Stimulated activated CD4-positive, alpha-beta T cell treated with anti-CD3 and anti-CD28 coated beads, Interleukin-15, amount 100 ng/mL, for 1 hour (primary cell): ENCODE measurements at regions not wholly inside any gene's neighbourhood (a gene's known extent, or its start where the extent isn't known, plus 50 kb on each side); places are given as distances from the start of the nearest gene placed in this dataset.

ENCODE experiments used
- DNase-seq, 2 donors: peaks; one replicate each; pipeline ENCODE4 v3.0.0-alpha.2; 2020; ENCODE audit warnings: low read depth in 1 of 2, low spot score in 1 of 2

DNA sequence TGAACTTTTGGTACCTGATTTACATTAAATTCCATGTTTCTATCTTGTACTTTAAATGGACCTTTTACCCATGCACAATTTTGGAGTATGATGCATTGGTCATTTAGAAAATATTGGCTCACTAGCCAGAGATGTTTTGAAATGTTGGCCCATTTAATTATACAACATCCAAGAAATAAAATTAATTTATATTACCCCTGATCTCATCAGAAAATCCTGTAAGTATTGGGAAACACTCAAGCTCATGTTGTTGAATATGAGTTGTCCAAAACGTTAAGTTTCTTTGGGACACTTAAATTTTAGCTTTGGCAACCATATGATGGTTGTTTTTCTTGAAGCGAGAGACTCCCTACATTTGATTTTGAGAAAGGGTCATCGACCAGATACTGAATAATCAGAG is 492.7 kb downstream of the RPS24 start:
- no peak for DNase-seq

DNA sequence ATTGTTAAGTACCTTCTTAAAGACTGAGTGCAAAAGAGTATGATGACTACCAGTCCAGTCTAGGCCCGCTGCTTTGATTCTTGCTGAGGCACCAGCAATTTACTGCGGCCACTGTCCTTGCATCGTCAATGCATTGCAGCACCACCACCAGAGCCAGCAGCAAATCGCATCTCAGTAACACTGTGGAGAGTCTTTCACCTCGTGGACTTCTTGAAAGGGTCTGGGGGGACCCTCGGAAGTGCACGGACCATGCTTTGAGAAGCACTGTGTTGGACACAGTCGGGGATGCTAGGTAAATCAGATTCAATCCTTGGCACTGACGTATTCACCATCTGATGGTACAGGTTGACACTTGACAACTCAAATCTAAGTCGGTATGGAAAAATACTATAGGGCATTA is 493.6 kb downstream of the RPS24 start:
- no peak for DNase-seq

DNA sequence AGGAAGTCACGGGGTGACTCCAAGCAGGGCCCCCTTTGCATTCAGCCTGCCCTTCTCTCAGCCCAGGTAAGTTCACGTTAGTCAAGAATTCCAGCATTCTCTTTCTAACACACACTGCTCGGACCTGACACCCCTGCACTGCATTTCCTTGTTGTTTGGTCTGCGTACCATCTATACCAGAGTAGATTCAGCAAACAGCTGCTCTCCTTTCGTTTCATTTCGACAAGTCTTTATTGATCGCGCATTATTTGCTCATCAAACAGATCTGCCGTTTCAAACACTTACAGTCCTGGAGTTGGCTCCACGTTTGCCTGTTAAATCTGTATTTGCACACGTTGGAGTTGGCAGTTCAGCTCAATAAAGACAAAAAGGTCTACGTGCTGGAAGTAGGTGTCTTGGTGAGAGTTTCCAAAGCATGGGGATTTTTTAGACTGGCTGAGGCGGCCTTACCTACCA is 495.1 kb downstream of the RPS24 start:
- no peak for DNase-seq

- DNase-seq = no peak
These were observed 495.6 kb downstream of the RPS24 start for GRCh38 chr10:78529262-78529661.

DNA sequence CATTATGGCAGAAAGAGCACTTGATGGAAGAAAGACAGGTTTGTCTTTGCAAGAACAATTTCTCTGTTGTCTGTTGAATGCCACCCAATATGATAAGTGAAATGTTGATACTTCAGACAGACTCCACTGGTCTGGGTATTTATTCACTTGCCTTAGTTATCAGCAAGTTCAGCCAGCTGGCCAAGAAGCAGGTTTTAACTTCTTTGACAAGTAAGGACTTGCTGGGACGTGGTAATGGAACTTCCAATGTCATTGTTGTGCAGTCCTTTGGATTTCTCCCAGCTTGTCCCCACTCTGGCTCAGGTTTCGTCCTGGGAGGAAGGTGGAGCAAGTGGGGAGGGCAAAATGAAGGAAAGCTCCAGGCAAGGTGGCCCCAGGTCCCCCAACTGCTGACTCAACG is 497.4 kb downstream of the RPS24 start:
- DNase-seq = no peak

DNA sequence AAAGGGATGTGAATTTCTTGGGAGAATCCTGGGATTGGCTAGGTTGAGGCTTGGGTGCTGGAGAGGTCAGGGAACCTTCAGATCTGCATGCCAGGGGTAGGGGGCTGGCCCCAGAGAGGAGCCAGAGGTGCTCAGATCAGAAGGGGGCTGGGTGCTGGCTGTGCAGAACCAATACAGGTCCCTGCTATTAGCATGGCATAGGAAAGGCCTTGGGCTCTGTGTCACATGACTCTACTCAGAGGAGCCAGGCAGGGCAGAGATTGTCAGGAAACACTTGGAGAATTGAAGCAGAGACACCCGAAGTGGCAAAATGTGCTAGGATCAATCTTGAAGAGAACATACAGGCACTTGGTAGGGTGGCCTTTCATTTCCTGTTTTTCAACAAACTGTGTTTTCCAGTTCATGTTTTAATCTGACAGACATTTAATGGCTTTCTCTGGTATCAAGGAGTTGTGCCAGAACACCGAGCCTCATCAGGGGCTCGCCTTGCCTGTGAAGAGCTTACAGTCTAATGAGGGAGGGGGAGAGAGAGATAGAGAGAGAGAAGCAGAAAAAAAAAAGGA is 498.9 kb downstream of the RPS24 start:
- no peak for DNase-seq

DNA sequence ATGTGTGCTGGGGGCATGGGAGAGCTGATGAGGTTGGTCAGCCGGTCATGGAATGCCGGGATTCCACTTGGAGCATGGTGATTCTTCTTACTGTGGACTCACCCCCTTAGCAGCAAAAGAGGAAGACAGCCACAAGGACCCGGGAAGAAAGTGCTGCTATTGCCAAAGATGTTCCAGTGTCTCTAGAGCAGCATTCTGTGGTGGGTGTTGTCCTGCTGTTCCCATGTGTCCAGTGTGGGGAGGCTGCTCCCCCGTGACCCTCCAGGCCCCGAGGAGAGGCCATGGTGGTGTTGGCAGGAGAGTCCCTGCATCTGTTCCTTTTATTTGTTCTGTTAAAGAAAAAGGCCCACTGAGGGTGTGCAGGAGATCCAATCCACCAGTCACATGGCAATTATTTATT is 499.4 kb downstream of the RPS24 start:
- no peak for DNase-seq

GRCh38 chr10:78533776-78534175 is 500.1 kb downstream of the RPS24 start:
- DNase-seq = no peak

- no peak for DNase-seq
These were observed 502.1 kb downstream of the RPS24 start for GRCh38 chr10:78535716-78536218.

DNA sequence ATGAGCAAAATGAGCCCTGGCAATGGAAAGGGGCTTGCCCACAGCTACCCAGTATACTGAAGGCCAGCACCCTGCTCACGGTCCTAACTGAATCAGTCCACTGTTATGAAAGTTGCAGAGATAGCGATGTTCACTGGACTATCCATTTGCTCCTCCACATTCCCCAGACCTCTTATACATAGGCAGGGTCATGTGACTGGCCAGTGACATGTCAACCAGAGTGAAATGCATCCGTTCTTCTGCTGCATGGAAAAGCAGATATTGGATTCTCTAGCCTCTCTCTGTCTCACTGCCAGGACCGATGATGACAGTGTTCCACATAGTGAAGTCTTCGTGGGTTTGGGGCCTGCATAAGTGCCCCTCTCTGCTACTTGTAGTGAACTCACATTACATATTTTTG is 503.4 kb downstream of the RPS24 start:
- no peak for DNase-seq

GRCh38 chr10:78539247-78539766 is 505.6 kb downstream of the RPS24 start:
- no peak for DNase-seq

GRCh38 chr10:78540355-78541076 is 506.9 kb downstream of the RPS24 start:
- no peak for DNase-seq

DNA sequence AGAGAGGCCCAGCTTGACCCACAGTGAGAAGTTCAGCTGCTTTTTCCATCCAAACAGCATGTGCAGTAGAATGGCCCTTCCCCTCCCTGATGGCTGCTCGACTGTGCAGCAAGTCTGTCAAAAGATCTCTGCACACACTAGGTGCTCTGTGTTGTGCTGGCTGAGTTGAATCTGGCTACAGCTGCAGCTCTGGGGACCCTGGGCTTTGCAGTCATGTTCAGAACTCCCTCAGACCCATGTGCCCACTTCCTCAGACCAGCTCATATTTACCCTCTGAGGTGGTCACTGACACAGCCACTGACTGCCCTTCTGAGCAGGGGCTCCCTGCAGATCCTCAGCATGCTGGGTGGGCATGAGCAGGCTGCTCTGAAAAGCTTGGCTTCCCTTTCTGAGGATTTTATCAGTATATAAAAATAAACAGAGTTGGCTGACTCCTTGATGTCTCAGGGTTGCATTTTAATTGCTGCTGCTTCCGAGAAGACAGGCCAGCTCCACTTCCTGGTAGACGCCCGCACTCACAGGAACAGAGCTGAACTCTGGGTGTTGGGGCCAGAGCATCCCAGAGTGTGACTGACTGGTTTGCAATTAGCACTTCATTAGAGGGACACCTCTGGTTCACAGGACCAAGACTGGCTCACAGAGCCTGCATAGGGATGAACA is 507.9 kb downstream of the RPS24 start:
- DNase-seq = no peak

DNA sequence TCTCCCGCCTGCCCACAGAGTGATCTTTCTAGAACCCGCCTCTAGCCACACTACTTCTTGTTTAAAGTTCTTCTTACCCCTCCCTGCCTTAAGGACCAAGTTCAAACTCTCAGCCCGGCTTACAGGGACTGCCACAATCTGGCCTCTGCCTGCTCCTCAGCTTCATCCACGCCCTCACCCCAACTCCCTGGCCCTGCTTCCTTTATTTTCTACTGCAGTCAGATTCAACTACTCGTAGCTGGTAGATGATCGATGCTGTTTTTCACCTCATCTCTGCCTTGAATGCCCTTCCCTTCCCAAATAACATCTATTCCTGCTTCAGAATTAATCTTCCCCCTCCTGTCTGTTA is 508.5 kb downstream of the RPS24 start:
- DNase-seq = no peak

DNA sequence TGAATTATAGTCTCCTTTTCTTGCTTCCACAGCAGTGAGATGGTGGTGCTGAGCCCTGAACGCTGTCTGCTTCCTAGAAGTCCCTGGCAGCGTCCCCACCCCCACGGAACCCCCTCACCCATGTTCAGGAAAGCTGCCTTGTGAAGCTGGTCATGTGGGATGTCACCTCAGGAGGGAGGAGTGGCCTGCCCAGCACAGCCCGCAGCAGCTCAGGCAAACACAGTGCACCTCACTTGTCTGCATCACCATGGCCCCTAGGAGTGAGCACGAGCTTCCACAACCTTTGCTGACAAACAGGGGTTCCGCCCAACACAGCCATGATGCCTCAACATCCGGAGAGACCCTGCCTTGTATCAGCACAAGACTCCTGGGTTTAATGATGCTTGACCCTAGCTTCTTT is 508.9 kb downstream of the RPS24 start:
- no peak for DNase-seq

GRCh38 chr10:78543031-78543748 is 509.5 kb downstream of the RPS24 start:
- DNase-seq = no peak

- DNase-seq = no peak
These were observed 510.2 kb downstream of the RPS24 start for GRCh38 chr10:78543749-78544362.

- DNase-seq = no peak
These were observed 510.9 kb downstream of the RPS24 start for GRCh38 chr10:78544423-78545090.

DNA sequence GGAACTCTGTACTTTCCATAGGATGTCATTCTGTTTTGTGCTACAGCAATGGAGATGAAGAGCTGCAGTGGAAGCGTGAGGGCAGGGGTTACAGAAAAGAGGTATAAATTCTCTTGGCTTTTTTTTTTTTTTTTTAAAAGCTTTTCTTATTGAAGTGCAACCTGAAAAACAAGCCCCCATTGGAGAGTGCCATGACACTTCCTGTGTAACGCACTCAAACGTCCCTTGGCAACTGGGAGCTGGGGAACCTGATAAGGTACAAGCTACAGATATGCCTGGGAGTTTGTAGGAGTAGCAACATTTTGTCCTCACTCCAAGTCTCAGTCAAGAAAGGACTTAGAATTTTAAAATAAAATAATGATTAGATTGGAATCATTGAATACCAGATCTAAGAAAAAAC is 512.1 kb downstream of the RPS24 start:
- no peak for DNase-seq

GRCh38 chr10:78547397-78547796 is 513.7 kb downstream of the RPS24 start:
- no peak for DNase-seq

- DNase-seq = no peak
These were observed 514.2 kb downstream of the RPS24 start for GRCh38 chr10:78547905-78548304.
